AG04449 (cell line): ENCODE measurements at regions not wholly inside any gene's neighbourhood (a gene's known extent, or its start where the extent isn't known, plus 50 kb on each side); places are given as distances from the start of the nearest gene placed in this dataset.

Experiments used
- CTCF ChIA-PET: fragments of 350-600 bp; formaldehyde crosslinking; extraction: SDS; loops from one replicate; lab custom pipeline; 2021; ENCODE audit warnings: antibody characterized with exemption; lab: Yijun Ruan, JAX
- POLR2A ChIA-PET: fragments of 400-600, 350-600 bp; formaldehyde crosslinking; extraction: SDS; loops from one replicate; lab custom pipeline; 2020; ENCODE audit warnings: antibody characterized with exemption, inconsistent platforms; lab: Yijun Ruan, JAX
- DNase-seq: peaks from one replicate; pipeline ENCODE4 v3.0.0-alpha.2; 2010; ENCODE audit warnings: low read depth, low spot score
- H3K4me3 ChIP-seq: 2 replicates; pipeline ENCODE4 v1.5.1; 2011; ENCODE audit warnings: low read depth, mild to moderate bottlenecking, control low read depth, low read length
- CTCF ChIP-seq: IDR thresholded peaks from one replicate; pipeline ENCODE4 v1.5.1; 2011; ENCODE audit warnings: mild to moderate bottlenecking, moderate library complexity, low read length, control low read depth, inconsistent platforms; ENCODE audit not compliant: insufficient read depth; ENCODE audit errors: missing control alignments

GRCh38 chr18:38010971-38011857 is 445.6 kb upstream of the CELF4 start:
- CTCF ChIA-PET = no interaction called here
- TF ChIP-seq CTCF = no peak
- POLR2A ChIA-PET = no interaction called here
- DNase-seq = no peak
- no peak overlapping the region for H3K4me3 ChIP-seq

- ChIA-PET POLR2A (no interaction called here), CTCF (no interaction called here)
- DNase-seq = no peak
- no peak overlapping the region for H3K4me3 ChIP-seq
- no peak for TF ChIP-seq CTCF
These were observed 444.4 kb upstream of the CELF4 start for GRCh38 chr18:38010037-38010436.

GRCh38 chr18:38009320-38009719 is 443.7 kb upstream of the CELF4 start:
- POLR2A ChIA-PET = no interaction called here
- TF ChIP-seq CTCF = no peak
- no peak for DNase-seq
- CTCF ChIA-PET = no interaction called here
- H3K4me3 ChIP-seq = no peak overlapping the region

- ChIA-PET POLR2A (no interaction called here), CTCF (no interaction called here)
- H3K4me3 ChIP-seq = no peak overlapping the region
- TF ChIP-seq CTCF = no peak
- no peak for DNase-seq
These were observed 442.2 kb upstream of the CELF4 start for GRCh38 chr18:38007676-38008330.

- no peak for DNase-seq
- no peak for TF ChIP-seq CTCF
- CTCF ChIA-PET = no interaction called here
- no peak overlapping the region for H3K4me3 ChIP-seq
- POLR2A ChIA-PET = no interaction called here
These were observed 441.4 kb upstream of the CELF4 start for GRCh38 chr18:38007026-38007425.

- POLR2A ChIA-PET = no interaction called here
- DNase-seq = no peak
- H3K4me3 ChIP-seq = no peak overlapping the region
- CTCF ChIA-PET = no interaction called here
- no peak for TF ChIP-seq CTCF
These were observed 440.9 kb upstream of the CELF4 start for GRCh38 chr18:38006541-38006940.
